ENCODE measurements at regions not wholly inside any gene's neighbourhood (a gene's known extent, or its start where the extent isn't known, plus 50 kb on each side); places are given as distances from the start of the nearest gene placed in this dataset.
A peak's percentile ranks its signal among the peaks of the same experiment; 100 is the strongest.

DNA sequence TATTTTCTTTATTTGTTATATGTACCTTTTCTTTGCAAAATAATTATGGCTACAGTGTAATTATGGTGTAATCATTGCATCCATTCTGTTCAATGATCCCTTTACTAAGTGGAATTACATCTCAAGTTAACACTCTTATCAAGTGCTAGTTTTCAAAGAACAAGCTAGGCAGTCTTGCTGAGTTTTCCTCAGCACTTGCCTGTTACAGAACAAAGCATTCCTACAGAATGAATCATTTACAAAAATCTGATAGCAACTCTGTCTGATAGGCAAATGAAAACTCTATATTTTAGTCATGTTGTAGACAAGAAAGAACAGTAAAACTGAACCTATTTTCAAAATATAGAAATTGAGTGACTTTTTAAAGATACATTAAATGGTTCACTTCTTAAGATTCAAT is 109.8 kb upstream of the POU3F2 start:
- CTCF ChIA-PET: interaction anchor here (0.6 kb wide), 2 partner anchors 618 to 1329 kb away, joined by 3 to 4 read pairs; no protein-coding TSS in a partner anchor
- Histone ChIP-seq H3K9me3 (ENCODE audit: control insufficient read depth, insufficient read depth, low read length) (no peaks in the 10 kb centered on the region), H3K27me3 (ENCODE audit: control insufficient read depth, insufficient read depth, low read length) (no peaks in the 10 kb centered on the region), H3K27ac (ENCODE audit: low read depth, low read length) (no peak overlapping the region), H3K4me3 (ENCODE audit: low read depth, low read length) (no peak overlapping the region)
- POLR2A ChIA-PET: no interaction called here
- no peak for DNase-seq (ENCODE audit: low read depth, low spot score)
- TF ChIP-seq, protein P1, sequence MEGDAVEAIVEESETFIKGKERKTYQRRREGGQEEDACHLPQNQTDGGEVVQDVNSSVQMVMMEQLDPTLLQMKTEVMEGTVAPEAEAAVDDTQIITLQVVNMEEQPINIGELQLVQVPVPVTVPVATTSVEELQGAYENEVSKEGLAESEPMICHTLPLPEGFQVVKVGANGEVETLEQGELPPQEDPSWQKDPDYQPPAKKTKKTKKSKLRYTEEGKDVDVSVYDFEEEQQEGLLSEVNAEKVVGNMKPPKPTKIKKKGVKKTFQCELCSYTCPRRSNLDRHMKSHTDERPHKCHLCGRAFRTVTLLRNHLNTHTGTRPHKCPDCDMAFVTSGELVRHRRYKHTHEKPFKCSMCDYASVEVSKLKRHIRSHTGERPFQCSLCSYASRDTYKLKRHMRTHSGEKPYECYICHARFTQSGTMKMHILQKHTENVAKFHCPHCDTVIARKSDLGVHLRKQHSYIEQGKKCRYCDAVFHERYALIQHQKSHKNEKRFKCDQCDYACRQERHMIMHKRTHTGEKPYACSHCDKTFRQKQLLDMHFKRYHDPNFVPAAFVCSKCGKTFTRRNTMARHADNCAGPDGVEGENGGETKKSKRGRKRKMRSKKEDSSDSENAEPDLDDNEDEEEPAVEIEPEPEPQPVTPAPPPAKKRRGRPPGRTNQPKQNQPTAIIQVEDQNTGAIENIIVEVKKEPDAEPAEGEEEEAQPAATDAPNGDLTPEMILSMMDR (IDR thresholded peaks at IDR 0.05; ENCODE audit: low read depth, low read length): no peak

DNA sequence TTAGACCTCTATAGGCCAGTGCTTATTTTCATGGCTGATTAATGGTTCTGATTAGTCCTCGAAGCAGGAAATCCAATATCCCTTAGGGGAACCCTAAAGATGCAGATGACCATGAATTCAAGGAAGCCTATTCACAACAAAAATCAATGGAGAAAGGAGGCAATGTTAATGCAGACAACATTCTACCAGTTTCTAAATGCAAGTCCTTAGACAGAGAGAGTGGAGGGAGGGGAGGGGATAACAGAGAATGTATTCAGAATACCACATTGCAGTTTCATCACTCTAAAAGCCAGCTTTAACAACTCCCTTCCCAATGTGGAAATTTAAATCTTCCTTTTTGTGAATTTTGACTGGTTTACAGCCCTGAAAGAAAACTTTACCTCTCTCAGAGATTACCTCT is 87.1 kb upstream of the POU3F2 start:
- Histone ChIP-seq H3K27me3 (ENCODE audit: control insufficient read depth, insufficient read depth, low read length) (no peaks in the 10 kb centered on the region), H3K27ac (ENCODE audit: low read depth, low read length) (no peak overlapping the region), H3K9me3 (ENCODE audit: control insufficient read depth, insufficient read depth, low read length) (no peaks in the 10 kb centered on the region), H3K4me3 (ENCODE audit: low read depth, low read length) (no peak overlapping the region)
- DNase-seq (ENCODE audit: low read depth, low spot score): no peak
- ChIA-PET CTCF (no interaction called here), POLR2A (no interaction called here)
- TF ChIP-seq, protein P1 (IDR thresholded peaks at IDR 0.05; ENCODE audit: low read depth, low read length): no peak

DNA sequence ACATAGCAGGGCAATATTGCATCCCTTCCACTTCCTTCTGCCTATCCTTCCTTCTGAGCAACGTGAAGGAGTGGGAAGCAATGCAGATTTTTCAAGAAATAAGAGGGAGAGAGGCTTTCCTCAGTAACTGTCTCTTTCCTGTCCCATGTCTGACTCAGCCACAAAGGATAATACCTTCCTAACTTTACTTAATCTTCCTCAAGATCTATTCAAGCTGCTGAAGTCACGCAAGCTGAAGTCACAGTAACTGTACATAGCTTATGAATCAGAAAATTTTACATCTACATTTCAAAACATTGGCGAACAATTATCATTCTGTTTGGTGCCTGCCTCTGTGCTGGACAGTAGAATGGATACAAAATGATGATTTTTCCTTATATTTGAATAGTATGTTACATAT is 86.4 kb upstream of the POU3F2 start:
- no peaks in the 10 kb centered on the region for H3K27me3 ChIP-seq (ENCODE audit: control insufficient read depth, insufficient read depth, low read length)
- ChIA-PET CTCF (no interaction called here), POLR2A (no interaction called here)
- H3K27ac ChIP-seq (ENCODE audit: low read depth, low read length): no peak overlapping the region
- H3K9me3 ChIP-seq (ENCODE audit: control insufficient read depth, insufficient read depth, low read length): no peaks in the 10 kb centered on the region
- TF ChIP-seq, protein P1 (IDR thresholded peaks at IDR 0.05; ENCODE audit: low read depth, low read length): no peak
- DNase-seq (ENCODE audit: low read depth, low spot score): no peak
- no peak overlapping the region for H3K4me3 ChIP-seq (ENCODE audit: low read depth, low read length)

DNA sequence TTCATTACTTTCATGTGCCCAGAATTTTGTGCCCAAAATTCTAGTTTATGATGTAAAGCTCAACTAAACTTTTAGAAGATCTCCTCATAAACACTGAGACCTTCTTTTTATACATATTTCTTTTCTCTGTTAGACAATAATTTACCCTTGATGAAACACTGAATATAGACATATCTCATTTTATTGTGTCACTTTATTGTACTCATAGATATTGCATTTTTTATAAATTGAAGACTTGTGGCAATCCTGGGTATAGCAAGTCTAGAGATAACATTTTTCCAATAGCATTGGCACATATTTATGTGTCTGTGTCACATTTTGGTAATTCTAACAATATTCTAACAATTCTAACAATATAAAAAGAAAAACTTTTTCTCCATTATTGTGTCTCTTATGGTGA is 74.9 kb upstream of the POU3F2 start:
- Histone ChIP-seq H3K4me3 (ENCODE audit: low read depth, low read length) (no peak overlapping the region), H3K27ac (ENCODE audit: low read depth, low read length) (no peak overlapping the region), H3K9me3 (ENCODE audit: control insufficient read depth, insufficient read depth, low read length) (no peaks in the 10 kb centered on the region), H3K27me3 (ENCODE audit: control insufficient read depth, insufficient read depth, low read length) (no peaks in the 10 kb centered on the region)
- TF ChIP-seq, protein P1 (IDR thresholded peaks at IDR 0.05; ENCODE audit: low read depth, low read length): no peak
- ChIA-PET POLR2A (no interaction called here), CTCF (no interaction called here)
- no peak for DNase-seq (ENCODE audit: low read depth, low spot score)

- no peak for DNase-seq (ENCODE audit: low read depth, low spot score)
- Histone ChIP-seq H3K27me3 (ENCODE audit: control insufficient read depth, insufficient read depth, low read length) (no peaks in the 10 kb centered on the region), H3K27ac (ENCODE audit: low read depth, low read length) (no peak overlapping the region), H3K4me3 (ENCODE audit: low read depth, low read length) (peak overlapping the region; percentile 40), H3K9me3 (ENCODE audit: control insufficient read depth, insufficient read depth, low read length) (no peaks in the 10 kb centered on the region)
- POLR2A ChIA-PET: no interaction called here
- TF ChIP-seq, protein P1 (IDR thresholded peaks at IDR 0.05; ENCODE audit: low read depth, low read length): no peak
- CTCF ChIA-PET: no interaction called here
Observed at GRCh38 chr6:98764373-98764911, 69.9 kb upstream of the POU3F2 start.

Data from AG04450 (cell line).